ENCODE measurements at regions not wholly inside any gene's neighbourhood (a gene's known extent, or its start where the extent isn't known, plus 50 kb on each side); places are given as distances from the start of the nearest gene placed in this dataset.

DNA sequence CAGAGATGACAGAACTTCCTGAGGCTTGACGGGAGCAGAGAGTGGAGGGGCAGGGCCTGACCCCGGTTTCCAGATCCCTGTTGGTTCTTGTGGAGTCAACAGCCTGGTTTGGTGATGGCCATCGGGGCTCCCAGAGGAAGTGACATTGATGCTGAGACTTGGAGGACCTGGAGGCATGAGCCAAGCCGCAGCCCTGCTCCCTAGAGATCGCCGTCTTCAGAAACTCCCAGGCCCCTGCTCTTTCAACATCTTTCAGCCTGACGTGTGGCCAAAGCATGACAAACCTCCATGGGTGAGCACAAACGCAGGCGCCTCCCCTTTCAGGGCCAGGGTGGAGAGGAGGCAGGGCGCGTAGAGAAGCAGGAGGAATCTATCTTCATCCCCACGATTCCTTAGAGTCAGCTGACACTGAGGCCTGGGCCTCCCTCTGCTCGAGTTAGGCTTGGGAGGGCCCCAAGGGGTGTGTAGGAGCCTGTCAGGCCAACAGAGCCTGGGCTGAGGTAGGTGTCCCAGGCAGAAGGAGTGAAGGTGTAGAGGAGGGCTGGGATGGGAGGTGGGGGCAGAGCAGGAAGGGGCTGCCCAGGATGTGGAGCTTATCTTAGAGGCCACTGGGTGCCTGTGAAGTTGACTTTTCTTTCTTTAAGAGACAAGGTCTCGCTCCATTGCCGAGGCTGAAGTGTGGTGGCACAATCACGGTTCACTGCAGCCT lies 56.1 kb upstream of the MED9 start:
- Mint-ChIP-seq H3K4me3 (no peak overlapping the region), H3K27me3 (peaks cover 0 to 18% (median 0%) of the 10 kb centered on the region in 3 donors), H3K9me3 (peaks cover 0 to 4% (median 0%) of the 10 kb centered on the region in 7 donors), H3K4me1 (peaks cover 10 to 15% (median 10%) of the 10 kb centered on the region in 3 donors), H3K27ac (no peak overlapping the region), H3K36me3 (peaks cover 0 to 15% of the 10 kb centered on the region in 2 donors)
- ATAC-seq (ENCODE audit: low read depth in 2 of 2) = no peak
- DNase-seq = no peak

DNA sequence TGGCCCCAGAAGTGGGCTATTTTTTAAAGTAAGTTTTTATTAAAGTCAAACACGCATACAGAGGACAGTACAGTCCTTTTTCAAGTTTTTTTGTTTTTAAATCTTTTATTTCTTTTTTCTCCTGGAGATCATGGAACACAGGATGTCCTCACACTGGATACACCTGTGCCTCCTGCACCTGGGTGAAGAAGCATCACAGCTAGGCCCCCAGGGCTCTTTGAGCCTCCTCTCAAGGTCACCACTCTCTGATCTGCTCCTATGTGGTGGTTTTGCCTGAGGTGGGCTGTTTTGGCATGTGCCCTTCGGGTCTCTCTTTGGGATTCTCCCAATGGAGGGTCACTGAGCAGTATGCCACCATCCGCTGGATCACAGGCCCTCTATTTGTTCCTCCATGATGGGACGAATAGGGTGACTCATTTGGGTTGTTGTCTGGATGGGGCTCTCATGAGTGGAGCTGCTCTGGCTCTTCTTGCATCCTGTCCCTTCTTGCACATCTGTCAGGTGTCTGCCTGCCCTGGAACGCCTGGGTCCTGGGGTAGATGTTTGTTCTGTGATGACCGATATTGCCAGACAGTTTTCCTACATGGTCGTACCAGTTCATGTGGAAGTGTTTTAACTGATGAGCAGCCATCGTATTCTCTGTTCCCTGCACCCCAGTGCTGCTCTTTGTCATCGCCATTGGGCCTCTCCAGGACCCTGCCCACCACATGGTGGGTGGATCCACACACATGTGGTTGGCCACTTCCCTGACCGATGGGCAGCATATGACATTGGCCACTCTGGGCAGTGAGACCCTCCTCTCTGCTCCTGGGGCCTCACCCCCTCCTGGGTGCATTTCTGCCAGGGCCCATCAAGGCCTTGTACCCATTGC lies 55.2 kb upstream of the MED9 start:
- peaks cover 1 to 10% (median 8%) of the 10 kb centered on the region in 3 donors for H3K4me1 Mint-ChIP-seq
- no peak for DNase-seq
- ATAC-seq (ENCODE audit: low read depth in 2 of 2) = no peak
- H3K36me3 Mint-ChIP-seq = peaks cover 0 to 15% of the 10 kb centered on the region in 2 donors
- H3K27me3 Mint-ChIP-seq = peaks cover 0 to 18% (median 0%) of the 10 kb centered on the region in 3 donors
- no peak overlapping the region for H3K4me3 Mint-ChIP-seq
- H3K27ac Mint-ChIP-seq = no peak overlapping the region
- peaks cover 0 to 4% (median 0%) of the 10 kb centered on the region in 7 donors for H3K9me3 Mint-ChIP-seq

DNA sequence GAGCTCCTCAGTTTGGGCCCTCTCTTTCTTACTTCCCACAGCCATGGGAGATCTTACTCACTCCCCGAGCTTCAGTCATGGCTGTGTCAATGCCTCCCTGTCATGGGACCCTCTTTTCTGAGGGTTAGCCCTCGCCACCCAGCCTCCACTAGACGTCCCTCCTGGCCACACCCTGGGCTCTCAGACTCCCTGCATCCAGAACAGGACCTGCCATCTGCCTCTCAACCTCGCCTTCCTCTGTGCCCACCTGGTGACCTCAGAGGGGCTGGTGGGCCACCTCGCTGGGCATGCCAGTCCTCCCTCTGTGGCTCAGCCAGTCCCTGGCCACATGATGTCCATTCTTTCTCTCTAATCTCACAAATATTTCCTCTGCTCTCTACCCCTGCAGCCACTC lies 54.6 kb upstream of the MED9 start:
- peaks cover 0 to 4% (median 0%) of the 10 kb centered on the region in 7 donors for H3K9me3 Mint-ChIP-seq
- peaks cover 0 to 18% (median 0%) of the 10 kb centered on the region in 3 donors for H3K27me3 Mint-ChIP-seq
- ATAC-seq (ENCODE audit: low read depth in 2 of 2) (no peak), DNase-seq (no peak)
- H3K36me3 Mint-ChIP-seq = peaks cover 0 to 15% of the 10 kb centered on the region in 2 donors
- no peak overlapping the region for H3K4me3 Mint-ChIP-seq
- H3K27ac Mint-ChIP-seq = peak overlapping the region in 1 of 6 donors; percentile 58
- H3K4me1 Mint-ChIP-seq = peaks cover 0 to 6% (median 5%) of the 10 kb centered on the region in 3 donors

DNA sequence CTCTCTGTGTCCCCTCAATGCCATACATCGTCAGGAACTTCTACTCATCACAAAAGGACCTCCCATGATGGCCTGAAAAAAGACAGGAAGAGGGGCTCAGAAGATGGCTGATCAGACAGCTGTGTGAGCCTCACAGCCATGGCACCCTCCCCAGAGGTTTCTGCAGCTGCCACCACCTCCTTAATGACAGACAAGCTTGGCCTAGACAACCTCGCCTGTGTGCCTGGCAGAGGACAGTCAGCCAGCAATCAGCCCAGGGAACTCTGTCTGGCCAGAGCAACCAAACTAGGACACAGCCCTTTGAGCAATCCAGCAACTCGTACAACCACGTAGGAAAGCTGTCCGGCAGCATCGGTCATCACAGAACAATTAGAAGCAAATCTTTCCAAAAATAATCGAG lies 54.2 kb upstream of the MED9 start:
- ATAC-seq (ENCODE audit: low read depth in 2 of 2) (no peak), DNase-seq (no peak)
- peaks cover 0 to 15% of the 10 kb centered on the region in 2 donors for H3K36me3 Mint-ChIP-seq
- no peak overlapping the region for H3K4me3 Mint-ChIP-seq
- peak overlapping the region in 1 of 6 donors; percentile 55 for H3K27ac Mint-ChIP-seq
- H3K4me1 Mint-ChIP-seq = peaks cover 0 to 6% (median 5%) of the 10 kb centered on the region in 3 donors
- H3K27me3 Mint-ChIP-seq = peaks cover 0 to 18% (median 0%) of the 10 kb centered on the region in 3 donors
- H3K9me3 Mint-ChIP-seq = peaks cover 0 to 4% (median 0%) of the 10 kb centered on the region in 7 donors

DNA sequence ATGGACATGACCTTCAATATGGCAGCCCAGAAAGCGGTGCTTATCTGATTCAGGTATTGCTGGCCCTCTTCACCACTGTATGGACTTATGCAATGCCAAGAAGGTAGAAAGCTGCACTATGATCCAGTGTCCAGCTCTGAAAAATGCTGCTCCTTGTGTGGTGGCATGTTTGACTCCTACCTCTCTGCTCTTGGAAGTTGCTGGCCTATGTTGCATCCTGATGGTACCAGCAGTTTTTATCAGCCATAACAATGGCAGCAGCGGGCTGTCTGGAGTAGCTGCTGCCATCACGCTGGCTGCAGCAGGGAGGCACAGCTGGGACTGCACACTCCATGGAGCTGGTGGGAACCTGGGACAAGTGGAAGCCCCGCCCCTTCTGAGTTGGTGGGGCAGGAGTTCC lies 53.1 kb upstream of the MED9 start:
- no peak for ATAC-seq (ENCODE audit: low read depth in 2 of 2)
- H3K9me3 Mint-ChIP-seq = peaks cover 0 to 4% (median 0%) of the 10 kb centered on the region in 7 donors
- H3K27ac Mint-ChIP-seq = no peak overlapping the region
- H3K36me3 Mint-ChIP-seq = peaks cover 0 to 15% of the 10 kb centered on the region in 2 donors
- peaks cover 0 to 6% (median 5%) of the 10 kb centered on the region in 3 donors for H3K4me1 Mint-ChIP-seq
- no peak for DNase-seq
- H3K27me3 Mint-ChIP-seq = peaks cover 0 to 18% (median 0%) of the 10 kb centered on the region in 3 donors
- no peak overlapping the region for H3K4me3 Mint-ChIP-seq

DNA sequence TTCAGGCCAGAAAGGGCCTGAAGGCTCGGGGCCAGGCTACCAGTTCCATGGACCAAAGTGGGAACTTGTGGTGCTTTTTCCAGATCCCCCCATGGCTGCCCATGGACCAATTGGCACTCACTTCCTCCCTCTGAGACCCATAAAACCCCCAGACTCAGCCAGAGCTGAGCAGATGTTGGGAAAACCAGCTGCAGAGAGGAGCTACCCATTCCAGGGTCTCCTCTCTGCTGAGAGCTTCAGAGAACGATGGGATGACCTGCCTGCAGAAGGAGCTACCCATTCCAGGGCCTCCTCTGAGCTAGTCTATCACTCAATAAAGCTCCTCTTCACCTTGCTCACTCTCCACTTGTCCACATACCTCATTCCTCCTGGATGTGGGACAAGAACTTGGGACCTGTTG lies 52.2 kb upstream of the MED9 start:
- DNase-seq (no peak), ATAC-seq (ENCODE audit: low read depth in 2 of 2) (no peak)
- Mint-ChIP-seq H3K4me1 (peaks cover 0 to 6% (median 5%) of the 10 kb centered on the region in 3 donors), H3K36me3 (peaks cover 0 to 14% of the 10 kb centered on the region in 2 donors), H3K9me3 (peaks cover 0 to 4% (median 0%) of the 10 kb centered on the region in 7 donors), H3K27ac (no peak overlapping the region), H3K4me3 (no peak overlapping the region), H3K27me3 (peaks cover 0 to 18% (median 0%) of the 10 kb centered on the region in 3 donors)

DNA sequence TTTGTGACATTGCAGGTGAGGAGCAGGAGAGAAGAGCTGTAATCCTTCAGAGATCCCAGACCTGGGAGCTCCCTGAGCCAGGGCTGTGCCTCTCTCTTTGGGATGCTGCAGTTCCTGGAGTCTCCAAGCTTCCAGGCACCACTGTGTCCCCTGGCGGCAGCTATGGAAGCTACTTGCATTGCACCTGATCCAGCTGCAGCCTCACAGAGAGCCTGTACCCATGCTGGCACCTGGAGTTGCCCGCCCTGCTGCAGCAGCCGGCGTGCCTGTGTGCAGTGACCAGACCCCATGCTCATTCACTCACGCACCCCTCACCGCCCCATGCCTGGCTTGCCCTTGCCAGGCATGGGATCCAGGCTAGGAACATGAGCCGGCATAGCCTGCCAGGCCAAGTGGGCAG lies 51.8 kb upstream of the MED9 start:
- ATAC-seq (ENCODE audit: low read depth in 2 of 2) (no peak), DNase-seq (no peak)
- no peak overlapping the region for H3K4me3 Mint-ChIP-seq
- H3K9me3 Mint-ChIP-seq = peaks cover 0 to 2% (median 0%) of the 10 kb centered on the region in 7 donors
- H3K4me1 Mint-ChIP-seq = peaks cover 0 to 2% (median 1%) of the 10 kb centered on the region in 3 donors
- H3K36me3 Mint-ChIP-seq = peaks cover 0 to 10% of the 10 kb centered on the region in 2 donors
- peaks cover 0 to 14% (median 0%) of the 10 kb centered on the region in 3 donors for H3K27me3 Mint-ChIP-seq
- no peak overlapping the region for H3K27ac Mint-ChIP-seq

DNA sequence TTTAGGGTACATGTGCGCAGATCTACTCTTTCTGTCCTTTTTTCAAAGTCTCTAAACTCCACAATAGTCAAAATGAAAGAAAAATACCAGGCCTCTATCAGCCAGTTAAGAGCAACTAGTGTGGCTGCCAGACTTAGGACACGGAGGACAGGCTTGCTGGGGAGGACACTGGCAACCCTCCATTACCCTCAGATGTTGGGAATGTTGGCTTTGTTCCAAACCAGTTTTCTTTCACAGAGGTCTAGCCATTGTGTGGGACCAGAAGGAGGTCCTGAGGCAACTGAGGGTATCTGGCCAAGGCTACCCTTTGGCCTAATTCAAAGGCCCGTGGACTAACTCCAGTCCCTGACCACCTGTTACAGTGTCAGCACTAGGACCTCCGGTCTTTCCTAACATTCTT lies 51.2 kb upstream of the MED9 start:
- ATAC-seq (ENCODE audit: low read depth in 2 of 2) (no peak), DNase-seq (no peak)
- no peaks in the 10 kb centered on the region for H3K4me1 Mint-ChIP-seq
- no peak overlapping the region for H3K27ac Mint-ChIP-seq
- H3K36me3 Mint-ChIP-seq = peaks cover 0 to 8% of the 10 kb centered on the region in 2 donors
- peaks cover 0 to 8% (median 0%) of the 10 kb centered on the region in 3 donors for H3K27me3 Mint-ChIP-seq
- H3K4me3 Mint-ChIP-seq = no peak overlapping the region
- H3K9me3 Mint-ChIP-seq = peaks cover 0 to 2% (median 0%) of the 10 kb centered on the region in 7 donors

DNA sequence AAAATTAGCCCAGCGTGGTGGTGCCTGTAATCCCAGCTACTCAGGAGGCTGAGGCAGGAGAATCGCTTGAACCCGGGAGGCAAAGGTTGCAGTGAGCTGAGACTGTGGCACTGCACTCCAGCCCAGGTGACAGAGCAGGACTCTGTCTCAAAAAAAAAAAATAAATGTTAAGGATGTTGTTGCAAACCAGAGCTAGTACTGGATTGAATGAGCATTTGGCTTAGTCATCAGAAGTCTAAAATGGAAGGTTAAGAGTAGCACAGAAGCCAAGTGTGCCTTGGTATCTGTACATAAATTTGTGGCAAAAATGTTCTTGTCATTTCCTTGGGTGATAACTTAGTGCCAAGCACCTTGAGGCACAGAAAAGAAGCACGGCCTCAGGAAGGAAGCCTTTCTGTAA lies 50.6 kb upstream of the MED9 start:
- Mint-ChIP-seq H3K4me3 (no peak overlapping the region), H3K27me3 (peaks cover 0 to 8% (median 0%) of the 10 kb centered on the region in 3 donors), H3K4me1 (no peaks in the 10 kb centered on the region), H3K36me3 (peaks cover 0 to 8% of the 10 kb centered on the region in 2 donors), H3K27ac (no peak overlapping the region), H3K9me3 (peaks cover 0 to 2% (median 0%) of the 10 kb centered on the region in 7 donors)
- no peak for DNase-seq
- no peak for ATAC-seq (ENCODE audit: low read depth in 2 of 2)

All from naive B cell (primary cell).